ENCODE measurements at regions not wholly inside any gene's neighbourhood (a gene's known extent, or its start where the extent isn't known, plus 50 kb on each side); places are given as distances from the start of the nearest gene placed in this dataset.
A peak's percentile ranks its signal among the peaks of the same experiment; 100 is the strongest.

- Mint-ChIP-seq H3K4me3 (ENCODE audit: unreplicated experiment) (no peak overlapping the region), H3K27ac (ENCODE audit: low read depth, unreplicated experiment) (no peak overlapping the region), H3K4me1 (ENCODE audit: insufficient read depth, unreplicated experiment) (no peaks in the 10 kb centered on the region), H3K27me3 (ENCODE audit: insufficient read depth, unreplicated experiment) (no peaks in the 10 kb centered on the region), H3K36me3 (ENCODE audit: insufficient read depth, unreplicated experiment) (no peaks in the 10 kb centered on the region), H3K9me3 (ENCODE audit: unreplicated experiment) (peaks cover 7% of the 10 kb centered on the region)
- intact Hi-C loops (cut with micrococcal nuclease): no loop called here
- POLR2A ChIA-PET: interaction anchor here (0.7 kb wide), 2 partner anchors 15 to 194 kb away, joined by 3 to 4 read pairs; no protein-coding TSS in a partner anchor
- CTCF ChIA-PET: interaction anchor here (0.5 to 1.4 kb wide), 4 partner anchors 12 to 1247 kb away, joined by 3 to 4 read pairs (median 3); no protein-coding TSS in a partner anchor
- no TSS peak for BruUV-seq (replicated peaks)
- peak; percentile 12 for DNase-seq (ENCODE audit: unreplicated experiment)
- peak; percentile 27 for TF ChIP-seq CTCF (IDR thresholded peaks at IDR 0.05; ENCODE audit: unreplicated experiment)
Measured at GRCh38 chr14:84288781-84289180, 1241.2 kb upstream of the FLRT2 start.

GRCh38 chr14:84298663-84299195 is 1231.2 kb upstream of the FLRT2 start:
- Mint-ChIP-seq H3K36me3 (ENCODE audit: insufficient read depth, unreplicated experiment) (no peaks in the 10 kb centered on the region), H3K4me1 (ENCODE audit: insufficient read depth, unreplicated experiment) (no peaks in the 10 kb centered on the region), H3K27ac (ENCODE audit: low read depth, unreplicated experiment) (no peak overlapping the region), H3K4me3 (ENCODE audit: unreplicated experiment) (no peak overlapping the region), H3K9me3 (ENCODE audit: unreplicated experiment) (no peaks in the 10 kb centered on the region), H3K27me3 (ENCODE audit: insufficient read depth, unreplicated experiment) (no peaks in the 10 kb centered on the region)
- DNase-seq (ENCODE audit: unreplicated experiment): no peak
- no TSS peak for BruUV-seq (replicated peaks)
- no peak for TF ChIP-seq CTCF (IDR thresholded peaks at IDR 0.05; ENCODE audit: unreplicated experiment)
- ChIA-PET CTCF (interaction anchor here (0.6 kb wide), 1 partner anchor 373 kb away, joined by 5 read pairs; no protein-coding TSS in a partner anchor), POLR2A (no interaction called here)
- intact Hi-C loops (cut with micrococcal nuclease): no loop called here

GRCh38 chr14:84303140-84303539 is 1226.8 kb upstream of the FLRT2 start:
- TF ChIP-seq CTCF (IDR thresholded peaks at IDR 0.05; ENCODE audit: unreplicated experiment): no peak
- no peak overlapping the region for H3K27ac Mint-ChIP-seq (ENCODE audit: low read depth, unreplicated experiment)
- ChIA-PET POLR2A (interaction anchor here (0.6 kb wide), 1 partner anchor 14 kb away, joined by 4 read pairs; no protein-coding TSS in a partner anchor), CTCF (interaction anchor here (1.3 kb wide), 1 partner anchor 14 kb away, joined by 3 read pairs; no protein-coding TSS in a partner anchor)
- intact Hi-C loops (cut with micrococcal nuclease): no loop called here
- no peaks in the 10 kb centered on the region for H3K4me1 Mint-ChIP-seq (ENCODE audit: insufficient read depth, unreplicated experiment)
- peaks cover 20% of the 10 kb centered on the region for H3K9me3 Mint-ChIP-seq (ENCODE audit: unreplicated experiment)
- H3K4me3 Mint-ChIP-seq (ENCODE audit: unreplicated experiment): no peak overlapping the region
- no peaks in the 10 kb centered on the region for H3K27me3 Mint-ChIP-seq (ENCODE audit: insufficient read depth, unreplicated experiment)
- DNase-seq (ENCODE audit: unreplicated experiment): no peak
- no TSS peak for BruUV-seq (replicated peaks)
- H3K36me3 Mint-ChIP-seq (ENCODE audit: insufficient read depth, unreplicated experiment): no peaks in the 10 kb centered on the region

DNA sequence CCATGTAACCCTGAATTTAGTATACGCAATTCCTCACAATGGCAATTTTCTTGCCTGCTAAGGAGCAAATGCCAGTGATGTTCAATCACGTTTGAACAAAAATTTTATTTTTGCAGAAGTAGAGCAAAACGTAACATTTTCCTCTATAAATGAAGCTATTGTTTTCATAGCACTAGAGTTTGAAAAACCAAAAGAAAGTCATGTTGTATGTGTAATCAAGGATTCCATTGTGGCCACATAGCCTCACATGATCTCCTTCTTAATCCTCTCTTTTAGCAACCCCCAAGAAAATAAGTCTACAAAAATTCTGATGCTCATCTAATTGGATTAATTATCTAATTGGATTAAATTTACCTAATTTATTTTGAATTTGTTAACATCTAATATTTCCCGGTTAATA is 1217.4 kb upstream of the FLRT2 start:
- Mint-ChIP-seq H3K9me3 (ENCODE audit: unreplicated experiment) (no peaks in the 10 kb centered on the region), H3K27ac (ENCODE audit: low read depth, unreplicated experiment) (no peak overlapping the region), H3K27me3 (ENCODE audit: insufficient read depth, unreplicated experiment) (no peaks in the 10 kb centered on the region), H3K4me3 (ENCODE audit: unreplicated experiment) (no peak overlapping the region), H3K4me1 (ENCODE audit: insufficient read depth, unreplicated experiment) (no peaks in the 10 kb centered on the region), H3K36me3 (ENCODE audit: insufficient read depth, unreplicated experiment) (no peaks in the 10 kb centered on the region)
- ChIA-PET CTCF (interaction anchor here (0.6 to 1.0 kb wide), 4 partner anchors 726 to 1602 kb away, joined by 3 read pairs; no protein-coding TSS in a partner anchor), POLR2A (no interaction called here)
- BruUV-seq (replicated peaks): no TSS peak
- TF ChIP-seq CTCF (IDR thresholded peaks at IDR 0.05; ENCODE audit: unreplicated experiment): no peak
- DNase-seq (ENCODE audit: unreplicated experiment): no peak
- intact Hi-C loops (cut with micrococcal nuclease): no loop called here
